PC-9 (cell line): ENCODE measurements at regions not wholly inside any gene's neighbourhood (a gene's known extent, or its start where the extent isn't known, plus 50 kb on each side); places are given as distances from the start of the nearest gene placed in this dataset.

Experiments
- BruUV-seq: library from RNA; stranded (reverse); fragments of 400-500 nt; replicated peaks from 2 replicates; lab custom pipeline; 2021; lab: Mats Ljungman, UMichigan
- CTCF ChIA-PET: fragments of 300-600 bp; sonication (Branson Sonifier 250); formaldehyde crosslinking; loops from one replicate; lab custom pipeline; 2022; ENCODE audit warnings: antibody characterized with exemption; lab: Charles Lee
- POLR2A ChIA-PET: fragments of 300-600 bp; sonication (Branson Sonifier 250); formaldehyde crosslinking; loops from one replicate; lab custom pipeline; 2022; ENCODE audit warnings: antibody characterized with exemption; ENCODE audit not compliant: unreplicated experiment; lab: Charles Lee
- DNase-seq, 2 experiments: peaks; one replicate each; pipeline versions ENCODE4 v3.0.0 to v3.0.0-alpha.2; 2015 to 2022; ENCODE audit warnings: mixed read lengths in 1 of 2
- H2AFZ ChIP-seq: fragments of 200-600 bp; sonication (generic); 2 replicates; pipeline ENCODE4 v1.8.1; 2017; ENCODE audit warnings: antibody characterized with exemption
- H3F3A ChIP-seq: fragments of 200-600 bp; sonication (generic); 2 replicates; pipeline ENCODE4 v1.8.1; 2017; ENCODE audit warnings: antibody characterized with exemption, mild to moderate bottlenecking, low read depth; ENCODE audit not compliant: insufficient read depth
- H3K27ac ChIP-seq: fragments of 200-600 bp; sonication (generic); 2 replicates; pipeline ENCODE4 v1.6.1; 2016; ENCODE audit warnings: mixed run types
- H3K27me3 ChIP-seq: fragments of 200-600 bp; sonication (generic); 2 replicates; pipeline ENCODE4 v1.6.1; 2016; ENCODE audit warnings: low read depth, mixed run types; ENCODE audit not compliant: insufficient read depth
- H3K36me3 ChIP-seq: fragments of 200-600 bp; sonication (generic); 2 replicates; pipeline ENCODE4 v1.6.1; 2016; ENCODE audit warnings: low read depth, mixed run types
- H3K4me1 ChIP-seq: fragments of 200-600 bp; sonication (generic); replicated peaks from 2 replicates; pipeline ENCODE4 v1.6.1; 2016; ENCODE audit warnings: mixed run types; ENCODE audit not compliant: insufficient read depth
- H3K4me2 ChIP-seq: fragments of 200-600 bp; sonication (generic); 2 replicates; pipeline ENCODE4 v1.6.1; 2017; ENCODE audit warnings: mixed run types
- H3K4me3 ChIP-seq: fragments of 200-600 bp; sonication (generic); 2 replicates; pipeline ENCODE4 v1.6.1; 2016; ENCODE audit warnings: mixed run types
- H3K79me2 ChIP-seq: fragments of 200-600 bp; sonication (generic); 2 replicates; pipeline ENCODE4 v1.6.1; 2017; ENCODE audit warnings: low read depth, mixed run types
- H3K9me2 ChIP-seq: fragments of 200-600 bp; sonication (generic); 2 replicates; pipeline ENCODE4 v1.8.1; 2017; ENCODE audit warnings: mild to moderate bottlenecking; ENCODE audit not compliant: insufficient read depth
- H3K9me3 ChIP-seq: fragments of 200-600 bp; sonication (generic); 2 replicates; pipeline ENCODE4 v1.8.1; 2016; ENCODE audit warnings: low read depth; ENCODE audit not compliant: insufficient read depth
- H4K20me1 ChIP-seq: fragments of 200-600 bp; sonication (generic); 2 replicates; pipeline ENCODE4 v1.8.1; 2017; ENCODE audit not compliant: insufficient read depth
- CTCF ChIP-seq: fragments of 200-600 bp; sonication (generic); conservative IDR thresholded peaks from 2 replicates; pipeline ENCODE4 v1.6.1; 2017; ENCODE audit warnings: mixed run types, antibody characterized with exemption, mild to moderate bottlenecking, moderate library complexity
- EZH2 ChIP-seq: fragments of 200-600 bp; sonication (generic); IDR thresholded peaks from 2 replicates; pipeline ENCODE4 v1.8.0; 2017; ENCODE audit warnings: antibody characterized with exemption, low read depth
- intact Hi-C: fragments of 100-400 bp; cut with micrococcal nuclease; formaldehyde crosslinking; loops from one replicate; pipeline ENCODE4 v1.10.0; 2022; ENCODE audit not compliant: unreplicated experiment

GRCh38 chr14:28061006-28061405, 705.6 kb upstream of the FOXG1 start:
- intact Hi-C loops, result no loop called here
- Histone ChIP-seq H3F3A (no peaks in the 10 kb centered on the region), H4K20me1 (no peaks in the 10 kb centered on the region), H3K4me1 (no peaks in the 10 kb centered on the region), H3K36me3 (no peaks in the 10 kb centered on the region), H3K27me3 (no peaks in the 10 kb centered on the region), H2AFZ (no peak overlapping the region), H3K79me2 (no peaks in the 10 kb centered on the region), H3K4me2 (no peak overlapping the region), H3K4me3 (no peak overlapping the region), H3K9me3 (no peaks in the 10 kb centered on the region), H3K27ac (no peak overlapping the region), H3K9me2 (no peaks in the 10 kb centered on the region)
- CTCF ChIA-PET, result no interaction called here
- POLR2A ChIA-PET, result no interaction called here
- TF ChIP-seq CTCF (no peak), EZH2 (no peak)
- no TSS peak for BruUV-seq
- no peak for DNase-seq

- POLR2A ChIA-PET, result no interaction called here
These were observed 689.6 kb upstream of the FOXG1 start for GRCh38 chr14:28077021-28077420.

DNA sequence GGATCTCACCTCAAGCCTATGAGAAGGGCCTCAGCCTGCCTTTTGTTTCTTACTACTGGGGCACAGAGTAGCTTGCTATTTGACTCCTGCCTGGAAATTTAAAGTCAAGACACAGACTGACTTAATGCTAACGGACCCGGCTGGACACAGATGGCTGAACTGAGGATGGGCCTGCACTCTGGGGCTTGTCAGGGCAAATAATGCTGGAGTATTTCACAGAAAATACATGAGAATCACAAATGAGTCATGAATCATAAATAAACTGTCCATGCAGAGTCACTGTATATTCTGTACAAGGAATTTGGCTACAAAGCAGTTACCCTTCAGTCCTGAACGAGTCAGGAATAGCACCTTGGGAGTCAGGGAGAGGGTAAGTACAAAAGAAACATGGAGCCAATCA, 683.2 kb upstream of the FOXG1 start:
- POLR2A ChIA-PET, result no interaction called here
- CTCF ChIA-PET, result no interaction called here
- Histone ChIP-seq H3K4me1 (no peaks in the 10 kb centered on the region), H3K36me3 (no peaks in the 10 kb centered on the region), H3K79me2 (no peaks in the 10 kb centered on the region), H3K4me3 (no peak overlapping the region), H4K20me1 (no peaks in the 10 kb centered on the region), H3K4me2 (no peak overlapping the region), H3K9me3 (no peaks in the 10 kb centered on the region), H3K27me3 (no peaks in the 10 kb centered on the region), H3K9me2 (no peaks in the 10 kb centered on the region), H3K27ac (no peak overlapping the region), H2AFZ (no peak overlapping the region), H3F3A (no peaks in the 10 kb centered on the region)
- intact Hi-C loops, result no loop called here
- no TSS peak for BruUV-seq
- DNase-seq, result no peak
- TF ChIP-seq CTCF, result no peak
- no peak for TF ChIP-seq EZH2

More at GRCh38 chr14:28077021-28077420, 689.6 kb upstream of the FOXG1 start:
- Histone ChIP-seq H2AFZ (no peak overlapping the region), H3K36me3 (no peaks in the 10 kb centered on the region), H3K27me3 (no peaks in the 10 kb centered on the region), H3K9me2 (no peaks in the 10 kb centered on the region), H3K79me2 (no peaks in the 10 kb centered on the region), H3K4me2 (no peak overlapping the region), H3K4me3 (no peak overlapping the region), H3K27ac (no peak overlapping the region), H3K4me1 (no peaks in the 10 kb centered on the region), H4K20me1 (no peaks in the 10 kb centered on the region), H3F3A (no peaks in the 10 kb centered on the region), H3K9me3 (no peaks in the 10 kb centered on the region)
- CTCF ChIA-PET, result no interaction called here
- intact Hi-C loops, result no loop called here
- BruUV-seq, result no TSS peak
- DNase-seq, result no peak
- no peak for TF ChIP-seq EZH2
- TF ChIP-seq CTCF, result no peak
